MCF 10A (cell line): ENCODE measurements at regions not wholly inside any gene's neighbourhood (a gene's known extent, or its start where the extent isn't known, plus 50 kb on each side); places are given as distances from the start of the nearest gene placed in this dataset.

ENCODE experiments used
- BruUV-seq: library from RNA; stranded (reverse); fragments of 400-500 nt; replicated peaks from 2 replicates; lab custom pipeline; 2021; lab: Mats Ljungman, UMichigan
- CTCF ChIA-PET: fragments of 300-600 bp; sonication (Branson Sonifier 250); formaldehyde crosslinking; extraction: SDS; loops from one replicate; lab custom pipeline; 2021; ENCODE audit warnings: antibody characterized with exemption, inconsistent platforms; lab: Yijun Ruan, JAX
- POLR2A ChIA-PET: fragments of 300-600, 350-650 bp; sonication (Branson Sonifier 250); formaldehyde crosslinking; extraction: SDS; loops from one replicate; lab custom pipeline; 2020; ENCODE audit warnings: antibody characterized with exemption, inconsistent platforms; lab: Yijun Ruan, JAX
- DNase-seq: peaks from one replicate; pipeline ENCODE4 v3.0.0-alpha.2; 2018; ENCODE audit not compliant: unreplicated experiment
- H3K27ac Mint-ChIP-seq: one replicate; pipeline ENCODE4 v1.8.0; 2022; ENCODE audit warnings: mild to moderate bottlenecking, low read depth, mixed read lengths; ENCODE audit not compliant: unreplicated experiment
- H3K27me3 Mint-ChIP-seq: one replicate; pipeline ENCODE4 v1.8.0; 2022; ENCODE audit warnings: mixed read lengths; ENCODE audit not compliant: insufficient read depth, unreplicated experiment
- H3K36me3 Mint-ChIP-seq: one replicate; pipeline ENCODE4 v1.8.0; 2022; ENCODE audit warnings: mild to moderate bottlenecking, moderate library complexity, mixed read lengths; ENCODE audit not compliant: insufficient read depth, unreplicated experiment
- H3K4me1 Mint-ChIP-seq: one replicate; pipeline ENCODE4 v1.8.0; 2022; ENCODE audit warnings: mixed read lengths; ENCODE audit not compliant: insufficient read depth, unreplicated experiment
- H3K4me3 Mint-ChIP-seq: one replicate; pipeline ENCODE4 v1.8.0; 2022; ENCODE audit warnings: mild to moderate bottlenecking, moderate library complexity, mixed read lengths; ENCODE audit not compliant: unreplicated experiment
- H3K9me3 Mint-ChIP-seq: one replicate; pipeline ENCODE4 v1.8.0; 2022; ENCODE audit warnings: mixed read lengths; ENCODE audit not compliant: unreplicated experiment
- CTCF ChIP-seq: fragments of 200-600 bp; IDR thresholded peaks from one replicate; pipeline ENCODE4 v1.8.0; 2022; ENCODE audit warnings: antibody characterized with exemption, mild to moderate bottlenecking; ENCODE audit not compliant: unreplicated experiment
- intact Hi-C: fragments of 100-400 bp; cut with micrococcal nuclease; formaldehyde crosslinking; loops from 2 replicates; pipeline ENCODE4 v1.14.1; 2022

- BruUV-seq, result no TSS peak
- peaks cover 18% of the 10 kb centered on the region for H3K27me3 Mint-ChIP-seq
- H3K36me3 Mint-ChIP-seq, result no peaks in the 10 kb centered on the region
- no peak overlapping the region for H3K4me3 Mint-ChIP-seq
- DNase-seq, result no peak
- no peaks in the 10 kb centered on the region for H3K4me1 Mint-ChIP-seq
- POLR2A ChIA-PET, result no interaction called here
- TF ChIP-seq CTCF, result no peak
- no peak overlapping the region for H3K27ac Mint-ChIP-seq
- no peaks in the 10 kb centered on the region for H3K9me3 Mint-ChIP-seq
- CTCF ChIA-PET, result interaction anchor here (1.0 kb wide), 1 partner anchor 181 kb away, joined by 3 read pairs; no protein-coding TSS in a partner anchor
- intact Hi-C loops, result no loop called here
Measured at GRCh38 chr6:90759664-90760063, 172.8 kb upstream of the MAP3K7 start.

DNA sequence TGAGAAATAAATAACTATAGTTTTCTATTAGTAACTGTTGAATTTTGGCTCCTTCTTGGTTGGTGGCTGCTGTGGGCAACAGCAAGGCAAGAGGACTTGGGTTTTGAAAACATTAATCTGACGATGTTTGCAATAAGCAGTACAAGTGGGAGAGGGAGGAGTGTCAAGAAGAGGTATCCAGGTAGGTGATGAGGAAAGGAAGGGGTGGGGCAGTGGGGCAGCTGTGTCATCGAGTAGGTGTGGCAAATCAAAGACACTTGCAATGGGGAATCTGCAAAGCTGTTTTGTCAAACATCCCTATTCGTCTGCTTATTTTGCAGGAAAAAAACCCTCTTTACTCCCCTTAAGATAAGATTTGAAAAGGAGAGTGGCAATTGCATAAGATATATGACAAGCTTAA is 171.9 kb upstream of the MAP3K7 start:
- BruUV-seq, result no TSS peak
- Mint-ChIP-seq H3K27ac (no peak overlapping the region), H3K36me3 (no peaks in the 10 kb centered on the region), H3K9me3 (no peaks in the 10 kb centered on the region), H3K4me1 (no peaks in the 10 kb centered on the region), H3K4me3 (no peak overlapping the region), H3K27me3 (peaks cover 14% of the 10 kb centered on the region)
- TF ChIP-seq CTCF, result no peak
- POLR2A ChIA-PET, result no interaction called here
- no peak for DNase-seq
- CTCF ChIA-PET, result interaction anchor here (0.6 to 1.0 kb wide), 2 partner anchors 182 to 1366 kb away, joined by 3 read pairs; no protein-coding TSS in a partner anchor
- intact Hi-C loops, result no loop called here

DNA sequence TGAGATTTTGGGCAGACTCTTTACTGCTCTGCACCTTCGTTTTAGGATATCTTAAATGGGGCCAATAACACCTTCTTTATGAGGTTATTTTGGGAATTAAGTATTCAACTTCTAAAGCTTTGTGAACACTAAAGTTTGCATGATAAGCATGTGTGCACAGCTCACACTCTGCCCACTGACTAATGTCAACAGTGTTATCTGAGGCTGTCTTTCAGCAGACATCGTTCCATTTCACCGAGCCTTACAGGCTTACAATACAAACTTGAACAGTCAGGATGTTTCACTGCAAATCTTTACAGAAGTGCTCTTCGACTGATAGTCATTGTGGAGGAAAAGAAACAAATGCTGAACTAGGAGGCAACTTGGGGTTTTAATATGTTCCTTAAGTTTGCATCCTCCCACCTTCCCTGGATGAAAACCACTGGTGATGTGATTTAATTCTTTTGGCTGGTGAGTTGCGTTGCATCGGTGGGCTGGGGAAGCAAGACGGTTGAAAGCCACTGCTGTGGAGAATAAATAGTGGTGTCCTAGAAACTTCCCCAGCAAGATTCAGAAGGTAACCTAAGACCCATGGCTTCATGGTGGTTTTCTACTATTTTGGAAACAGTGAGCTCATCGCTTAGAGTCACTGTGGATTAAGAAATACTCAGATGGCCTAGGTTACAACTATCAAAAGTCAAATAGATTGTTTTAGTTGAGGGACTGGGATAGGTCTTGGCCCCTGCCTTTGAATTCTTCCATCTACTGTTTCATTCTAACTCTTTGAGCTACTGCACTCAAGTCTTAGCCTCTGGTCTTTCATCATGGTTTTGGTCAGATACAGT is 167.2 kb upstream of the MAP3K7 start:
- intact Hi-C loops, result no loop called here

More for the DNA sequence above, 167.2 kb upstream of the MAP3K7 start:
- no peaks in the 10 kb centered on the region for H3K9me3 Mint-ChIP-seq
- ChIA-PET POLR2A (no interaction called here), CTCF (no interaction called here)
- peaks cover 24% of the 10 kb centered on the region for H3K27me3 Mint-ChIP-seq
- no peaks in the 10 kb centered on the region for H3K4me1 Mint-ChIP-seq
- no peak for TF ChIP-seq CTCF
- H3K27ac Mint-ChIP-seq, result no peak overlapping the region
- BruUV-seq, result no TSS peak
- no peak overlapping the region for H3K4me3 Mint-ChIP-seq
- H3K36me3 Mint-ChIP-seq, result no peaks in the 10 kb centered on the region
- no peak for DNase-seq
